Mammary epithelial cell (primary cell): ENCODE measurements at regions not wholly inside any gene's neighbourhood (a gene's known extent, or its start where the extent isn't known, plus 50 kb on each side); places are given as distances from the start of the nearest gene placed in this dataset.

Experiments used
- CTCF ChIP-seq, 2 donors: IDR thresholded peaks in 1 of 2; conservative IDR thresholded peaks in 1 of 2; 2 replicates each; pipeline ENCODE4 v1.5.1; 2011 to 2012; ENCODE audit warnings: inconsistent platforms in 2 of 2, low read length in 2 of 2, mild to moderate bottlenecking in 2 of 2, control low read depth in 1 of 2, low read depth in 1 of 2; ENCODE audit not compliant: insufficient read depth in 1 of 2; ENCODE audit errors: extremely low read depth in 1 of 2
- EZH2 ChIP-seq: IDR thresholded peaks from 2 replicates; pipeline ENCODE4 v1.6.1; 2012; ENCODE audit warnings: low read length, inconsistent platforms, borderline replicate concordance

- TF ChIP-seq CTCF (conservative IDR thresholded peaks at IDR 0.05 in 1 of 2, IDR thresholded peaks at IDR 0.05 in 1 of 2; ENCODE audit: extremely low read depth in 1 of 2, insufficient read depth in 1 of 2, low read depth in 1 of 2, low read length in 2 of 2) (no peak), EZH2 (no peak)
Observed at GRCh38 chr13:99863789-99864626, 107.6 kb downstream of the ZIC5 start.
